Endothelial cell of umbilical vein (primary cell): ENCODE measurements at regions not wholly inside any gene's neighbourhood (a gene's known extent, or its start where the extent isn't known, plus 50 kb on each side); places are given as distances from the start of the nearest gene placed in this dataset.

Source experiments
- BruUV-seq: library from RNA; stranded (reverse); fragments of 400-500 nt; replicated peaks from 2 replicates; lab custom pipeline; 2021; lab: Mats Ljungman, UMichigan
- CTCF ChIA-PET: fragments of 300-600, 350-600 bp; sonication (Branson Sonifier 250); formaldehyde crosslinking; loops from one replicate; lab custom pipeline; 2021; ENCODE audit warnings: antibody characterized with exemption, inconsistent platforms; lab: Charles Lee
- POLR2A ChIA-PET: fragments of 300-600, 350-600 bp; sonication (Branson Sonifier 250); formaldehyde crosslinking; loops from one replicate; lab custom pipeline; 2021; ENCODE audit warnings: antibody characterized with exemption, inconsistent platforms; lab: Charles Lee
- DNase-seq: peaks from one replicate; pipeline ENCODE4 v3.0.0-alpha.2; 2011; ENCODE audit warnings: low read depth, low spot score
- FAIRE-seq: peaks from 2 replicates; lab custom pipeline; 2011; peaks lifted over from hg19 to GRCh38; lab: Jason Lieb, UNC
- H2AFZ ChIP-seq: 2 replicates; pipeline ENCODE4 v1.6.0; 2012; ENCODE audit warnings: low read depth, low read length, control low read depth, inconsistent platforms
- H3K27ac ChIP-seq: 2 replicates; pipeline ENCODE4 v1.5.1; 2011; ENCODE audit warnings: low read depth, mild to moderate bottlenecking, control low read depth, low read length, moderate library complexity; ENCODE audit not compliant: insufficient read depth
- H3K27me3 ChIP-seq, 2 experiments: 2 replicates each; pipeline versions ENCODE4 v1.6.0 to v1.6.1; 2011; ENCODE audit warnings: low read length in 2 of 2, mixed read lengths in 1 of 2; ENCODE audit not compliant: control insufficient read depth in 2 of 2, insufficient read depth in 2 of 2
- H3K36me3 ChIP-seq, 2 experiments: 2 replicates in 1 of 2; 3 replicates in 1 of 2; pipeline ENCODE4 v1.5.1; 2011; ENCODE audit warnings: low read length in 2 of 2, mild to moderate bottlenecking in 1 of 2, moderate library complexity in 1 of 2; ENCODE audit not compliant: control insufficient read depth in 2 of 2, insufficient read depth in 2 of 2; ENCODE audit errors: extremely low read depth in 1 of 2
- H3K4me1 ChIP-seq: 3 replicates; pipeline ENCODE4 v1.5.1; 2011; ENCODE audit warnings: mild to moderate bottlenecking, low read length; ENCODE audit not compliant: control insufficient read depth, insufficient read depth; ENCODE audit errors: extremely low read depth
- H3K4me2 ChIP-seq: 2 replicates; pipeline ENCODE4 v1.6.1; 2011; ENCODE audit warnings: low read length, control low read depth, mixed read lengths; ENCODE audit not compliant: insufficient read depth
- H3K4me3 ChIP-seq, 3 experiments: fragments of 200-600 bp in 1 of 3; sonication (generic), shearing (Covaris generic) in 1 of 3; replicated peaks in 1 of 3; 2 replicates each; pipeline ENCODE4 v1.5.1; 2011 to 2016; ENCODE audit warnings: control low read depth in 3 of 3, low read length in 3 of 3, mild to moderate bottlenecking in 2 of 3, inconsistent platforms in 1 of 3, low read depth in 1 of 3, moderate library complexity in 1 of 3; ENCODE audit not compliant: insufficient read depth in 1 of 3
- H3K79me2 ChIP-seq: 2 replicates; pipeline ENCODE4 v1.6.0; 2012; ENCODE audit warnings: low read length, inconsistent platforms; ENCODE audit not compliant: control insufficient read depth, insufficient read depth
- H3K9ac ChIP-seq: replicated peaks from 2 replicates; pipeline ENCODE3; 2011; ENCODE audit warnings: low read length, control low read depth; ENCODE audit not compliant: insufficient read depth; ENCODE audit errors: extremely low read depth
- H3K9me1 ChIP-seq: replicated peaks from 3 replicates; pipeline ENCODE4 v1.6.0; 2011; ENCODE audit warnings: mild to moderate bottlenecking, low read length; ENCODE audit not compliant: control insufficient read depth, insufficient read depth; ENCODE audit errors: extremely low read depth
- H3K9me3 ChIP-seq: replicated peaks from 2 replicates; pipeline ENCODE4 v1.5.1; 2012; ENCODE audit warnings: low read length, inconsistent platforms; ENCODE audit not compliant: control insufficient read depth, insufficient read depth
- H4K20me1 ChIP-seq: replicated peaks from 2 replicates; pipeline ENCODE3; 2011; ENCODE audit warnings: mild to moderate bottlenecking, low read length; ENCODE audit not compliant: control insufficient read depth, insufficient read depth; ENCODE audit errors: extremely low read depth
- CTCF ChIP-seq, 2 donors: IDR thresholded peaks; 1 replicate in 1 of 2; 2 replicates in 1 of 2; pipeline ENCODE4 v1.5.1; 2011; ENCODE audit warnings: low read length in 2 of 2, mild to moderate bottlenecking in 2 of 2, moderate library complexity in 2 of 2, control low read depth in 1 of 2, inconsistent platforms in 1 of 2, low read depth in 1 of 2; ENCODE audit not compliant: insufficient read depth in 1 of 2; ENCODE audit errors: extremely low read depth in 1 of 2
- EZH2 ChIP-seq: IDR thresholded peaks from 2 replicates; pipeline ENCODE4 v1.6.1; 2012; ENCODE audit warnings: borderline replicate concordance, low read depth, mild to moderate bottlenecking, moderate library complexity, low read length, inconsistent platforms; ENCODE audit not compliant: severe bottlenecking
- FOS ChIP-seq: IDR thresholded peaks from 2 replicates; pipeline ENCODE4 v1.6.1; 2011; ENCODE audit warnings: mild to moderate bottlenecking, low read length, moderate library complexity, borderline replicate concordance; ENCODE audit not compliant: insufficient read depth
- GATA2 ChIP-seq: IDR thresholded peaks from 2 replicates; pipeline ENCODE4 v1.7.0; 2011; ENCODE audit warnings: low read depth, mild to moderate bottlenecking, moderate library complexity, mixed read lengths, low read length; ENCODE audit not compliant: insufficient read length, insufficient read depth
- JUN ChIP-seq: IDR thresholded peaks from 2 replicates; pipeline ENCODE4 v1.6.1; 2011; ENCODE audit warnings: borderline replicate concordance, low read depth; ENCODE audit not compliant: insufficient read length, insufficient read depth
- MAX ChIP-seq: IDR thresholded peaks from 2 replicates; pipeline ENCODE4 v1.6.1; 2011; ENCODE audit not compliant: insufficient read depth, insufficient read length
- MYC ChIP-seq: IDR thresholded peaks from one replicate; pipeline ENCODE4 v1.6.1; 2011; ENCODE audit warnings: mild to moderate bottlenecking, low read depth, low read length
- POLR2A ChIP-seq: IDR thresholded peaks from 2 replicates; pipeline ENCODE4 v1.6.1; 2012; ENCODE audit warnings: low read depth, mild to moderate bottlenecking, control low read depth, low read length
- POLR2AphosphoS5 ChIP-seq: IDR thresholded peaks from 2 replicates; pipeline ENCODE4 v1.6.1; 2012; ENCODE audit warnings: low read depth, mild to moderate bottlenecking, control low read depth, low read length, moderate library complexity; ENCODE audit not compliant: insufficient read depth
- dilution Hi-C: fragments of 300-500 bp; cut with MboI; formaldehyde crosslinking; loops from one replicate; pipeline ENCODE4 v1.15.0; 2019; ENCODE audit warnings: low sequenced_read_pairs; ENCODE audit not compliant: extremely low pct_ligation_motif_present
- intact Hi-C: fragments of 100-400 bp; cut with micrococcal nuclease; formaldehyde crosslinking; loops from one replicate; pipeline ENCODE4 v1.10.0; 2022

GRCh38 chr2:181311837-181312236, 145.3 kb upstream of the ITGA4 start:
- ChIA-PET POLR2A (no interaction called here), CTCF (no interaction called here)
- dilution Hi-C loops (no loop called here), intact Hi-C loops (no loop called here)
- H3K4me3 ChIP-seq = no peak overlapping the region
- H3K9me3 ChIP-seq = no peaks in the 10 kb centered on the region
- peaks cover 0 to 2% of the 10 kb centered on the region in 2 experiments for H3K27me3 ChIP-seq
- no peak overlapping the region for H3K4me2 ChIP-seq
- no TSS peak for BruUV-seq
- no peaks in the 10 kb centered on the region for H4K20me1 ChIP-seq
- FAIRE-seq (no peak), DNase-seq (no peak)
- H3K4me1 ChIP-seq = no peaks in the 10 kb centered on the region
- H3K79me2 ChIP-seq = no peaks in the 10 kb centered on the region
- H3K9me1 ChIP-seq = no peaks in the 10 kb centered on the region
- no peak for TF ChIP-seq GATA2
- TF ChIP-seq CTCF (IDR thresholded peaks at IDR 0.05; ENCODE audit: extremely low read depth in 1 of 2, insufficient read depth in 1 of 2, low read depth in 1 of 2, low read length in 2 of 2) = no peak
- TF ChIP-seq JUN = no peak
- TF ChIP-seq POLR2AphosphoS5 = no peak
- no peak for TF ChIP-seq FOS
- TF ChIP-seq EZH2 = no peak
- TF ChIP-seq MAX = no peak
- no peak for TF ChIP-seq MYC
- TF ChIP-seq POLR2A = no peak
- no peak overlapping the region for H2AFZ ChIP-seq
- no peaks in the 10 kb centered on the region for H3K36me3 ChIP-seq
- H3K9ac ChIP-seq = no peak overlapping the region
- no peak overlapping the region for H3K27ac ChIP-seq
